ENCODE measurements at regions not wholly inside any gene's neighbourhood (a gene's known extent, or its start where the extent isn't known, plus 50 kb on each side); places are given as distances from the start of the nearest gene placed in this dataset.
A peak's percentile ranks its signal among the peaks of the same experiment; 100 is the strongest.
"Not testable (repeated sequence)": the region's sequence is repeated elsewhere in the genome, so short reads cannot be mapped to it uniquely, and the experiment has no call there.

DNA sequence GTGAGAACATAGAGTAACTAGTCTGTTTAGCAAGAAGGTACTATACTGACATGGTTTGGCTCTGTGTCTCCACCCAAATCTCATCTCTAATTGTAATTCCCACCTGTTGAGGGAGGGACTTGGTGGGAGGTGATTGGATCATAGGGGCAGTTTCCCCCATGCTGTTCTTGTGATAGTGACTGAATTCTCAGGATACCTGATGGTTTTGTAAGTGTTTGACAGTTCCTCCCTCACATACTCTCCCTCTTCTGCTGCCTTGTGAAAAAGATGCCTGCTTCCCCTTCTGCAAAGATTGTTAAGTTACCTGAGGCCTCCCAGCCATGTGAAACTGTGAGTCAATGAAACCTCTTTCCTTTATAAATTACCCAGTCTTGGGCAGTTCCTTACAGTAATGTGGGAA is 240.4 kb upstream of the ST8SIA4 start:
- DNase-seq = no peak

DNA sequence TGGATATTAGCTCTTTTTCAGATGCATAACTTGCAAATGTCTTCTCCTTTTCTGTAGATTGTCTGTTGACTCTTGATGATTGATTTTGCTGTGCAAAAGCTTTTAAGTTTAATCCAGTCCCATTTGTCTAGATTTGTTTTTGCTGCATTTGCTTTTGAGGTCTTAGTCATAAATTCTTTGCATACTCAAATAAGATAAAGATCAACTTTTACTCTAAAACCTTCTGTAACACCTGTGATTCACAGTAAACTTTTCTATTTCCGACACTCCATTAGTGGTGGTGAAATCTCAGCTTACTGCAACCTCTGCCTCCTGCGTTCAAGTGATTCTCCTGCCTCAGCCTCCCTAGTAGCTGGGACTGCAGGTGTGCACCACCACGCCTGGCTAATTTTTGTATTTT is 239.0 kb upstream of the ST8SIA4 start:
- no peak for DNase-seq

DNA sequence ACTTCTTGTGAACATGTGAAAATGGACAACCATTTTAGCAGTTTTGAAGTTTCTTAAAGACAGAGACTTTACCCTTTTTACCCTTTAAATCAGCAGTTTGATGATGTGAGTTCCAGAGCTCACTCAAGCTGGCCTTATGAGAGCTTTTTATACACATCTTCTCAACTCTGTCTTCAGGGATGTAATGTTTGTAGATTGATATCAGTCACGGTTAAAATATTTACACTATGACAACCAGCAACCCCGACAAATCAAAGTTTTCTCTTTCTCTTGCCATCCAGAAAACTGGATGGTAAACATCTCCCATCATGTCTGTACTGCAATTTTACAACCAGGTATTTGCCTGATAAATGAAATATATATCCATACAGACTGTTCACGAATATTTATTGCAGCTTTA is 233.4 kb upstream of the ST8SIA4 start:
- no peak for DNase-seq

DNA sequence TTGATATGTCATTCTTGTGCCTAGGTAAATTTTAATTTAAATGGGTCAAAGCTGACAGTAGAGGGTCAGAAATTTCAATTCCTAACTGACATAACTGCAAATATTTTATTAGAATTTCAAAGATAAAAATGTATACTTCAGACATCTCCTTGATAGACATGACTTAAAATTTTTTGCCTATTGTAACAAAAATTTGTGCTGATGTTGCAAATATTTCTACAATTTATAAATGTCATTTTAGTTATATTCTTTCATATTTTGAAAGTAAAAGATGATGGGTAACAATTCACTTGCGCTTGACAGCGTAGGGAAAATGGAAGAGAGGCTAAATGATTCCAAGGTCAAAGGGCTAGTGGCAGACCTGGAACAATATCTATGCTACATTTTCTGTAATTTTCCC is 220.3 kb upstream of the ST8SIA4 start:
- DNase-seq = no peak

DNA sequence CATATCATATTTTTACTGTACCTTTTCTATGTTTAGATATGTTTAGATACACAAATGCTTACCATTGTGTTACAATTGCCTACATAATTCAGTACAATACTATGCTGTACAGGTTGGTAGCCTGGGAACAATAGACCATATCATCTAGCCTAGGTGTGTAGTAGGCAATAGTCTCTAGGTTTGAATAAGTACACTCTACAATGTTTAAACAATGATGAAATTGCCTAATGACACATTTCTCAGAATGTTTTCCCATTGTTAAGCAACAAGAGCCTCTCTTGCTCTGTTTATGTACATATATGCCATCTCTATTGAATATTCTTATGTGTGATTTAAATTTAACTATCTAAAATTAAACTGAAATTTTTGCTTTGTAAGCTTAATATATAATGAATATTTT is 209.6 kb upstream of the ST8SIA4 start:
- peak; percentile 11 for DNase-seq

DNA sequence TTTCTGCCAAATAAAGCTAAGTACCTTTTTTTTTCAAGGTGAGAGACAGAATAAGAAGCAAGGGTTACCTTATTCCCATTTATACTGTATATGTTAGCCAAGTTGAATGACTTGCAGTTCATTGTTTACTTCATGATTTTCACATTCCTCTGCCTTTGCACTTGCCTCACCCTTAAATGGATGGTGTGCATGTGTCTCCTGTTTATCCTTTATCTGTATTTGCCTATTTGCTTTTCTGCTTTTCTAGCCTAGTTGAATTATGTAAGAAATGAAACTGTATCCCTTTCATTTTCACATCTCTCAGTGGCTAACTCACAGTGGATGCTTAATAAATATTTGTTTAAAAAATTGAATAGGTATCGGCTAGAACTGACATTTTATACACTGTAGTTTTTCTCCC is 200.8 kb upstream of the ST8SIA4 start:
- no peak for DNase-seq

DNA sequence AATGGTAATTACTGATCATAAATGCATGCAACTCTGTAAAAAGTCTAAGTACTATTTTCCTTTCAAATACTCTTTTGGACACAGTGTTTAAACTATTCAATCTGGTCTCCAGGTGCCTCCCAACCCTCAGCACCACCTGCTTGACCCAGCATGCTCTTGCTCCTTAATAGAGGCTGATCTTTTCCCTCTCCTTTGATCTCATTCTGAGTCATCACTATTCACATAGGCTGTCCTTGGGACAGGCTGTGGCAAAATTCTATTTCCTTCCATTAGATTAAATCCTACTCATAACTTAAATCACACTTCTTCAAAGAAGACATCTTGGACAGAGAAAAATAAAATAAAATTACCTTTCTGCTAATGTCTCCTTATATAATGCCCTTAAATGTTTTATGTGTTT is 199.4 kb upstream of the ST8SIA4 start:
- DNase-seq = no peak

DNA sequence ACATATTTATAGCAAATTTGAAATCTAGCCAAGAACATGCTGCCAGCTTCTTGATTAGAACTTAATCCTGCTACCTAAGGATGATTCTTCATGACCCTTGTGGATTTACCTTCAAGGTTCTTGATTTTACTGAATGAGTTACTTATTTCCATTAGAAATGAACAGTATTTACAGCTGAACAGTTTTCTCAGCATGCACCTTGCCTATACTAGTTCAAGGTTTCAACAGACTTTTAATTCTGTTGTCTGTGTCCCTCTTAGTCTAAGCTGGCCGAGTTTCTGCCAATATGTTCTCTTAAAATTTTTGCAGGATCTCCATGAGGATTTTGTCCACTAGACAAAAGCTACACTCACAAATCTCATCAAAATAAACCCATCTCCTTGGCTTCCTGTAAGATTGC is 188.8 kb upstream of the ST8SIA4 start:
- DNase-seq = no peak

DNA sequence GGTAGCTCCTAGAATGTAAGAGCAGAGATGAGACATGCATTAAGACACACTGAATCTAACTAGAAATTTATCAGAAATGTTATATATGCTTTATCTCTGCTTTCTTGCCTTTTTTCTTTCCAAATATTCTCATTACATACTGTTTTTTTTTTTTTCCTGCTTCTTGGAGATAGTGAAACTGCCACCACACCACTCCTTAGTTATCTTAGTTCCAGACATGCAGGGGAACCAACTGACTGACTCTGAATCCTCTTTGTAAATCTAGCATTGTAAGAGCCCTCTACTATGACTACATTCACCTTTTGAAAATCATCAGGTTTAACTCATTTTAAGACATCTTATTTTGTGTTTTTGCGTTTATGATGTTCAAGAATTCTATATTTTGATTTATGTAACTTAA is 181.3 kb upstream of the ST8SIA4 start:
- no peak for DNase-seq

DNA sequence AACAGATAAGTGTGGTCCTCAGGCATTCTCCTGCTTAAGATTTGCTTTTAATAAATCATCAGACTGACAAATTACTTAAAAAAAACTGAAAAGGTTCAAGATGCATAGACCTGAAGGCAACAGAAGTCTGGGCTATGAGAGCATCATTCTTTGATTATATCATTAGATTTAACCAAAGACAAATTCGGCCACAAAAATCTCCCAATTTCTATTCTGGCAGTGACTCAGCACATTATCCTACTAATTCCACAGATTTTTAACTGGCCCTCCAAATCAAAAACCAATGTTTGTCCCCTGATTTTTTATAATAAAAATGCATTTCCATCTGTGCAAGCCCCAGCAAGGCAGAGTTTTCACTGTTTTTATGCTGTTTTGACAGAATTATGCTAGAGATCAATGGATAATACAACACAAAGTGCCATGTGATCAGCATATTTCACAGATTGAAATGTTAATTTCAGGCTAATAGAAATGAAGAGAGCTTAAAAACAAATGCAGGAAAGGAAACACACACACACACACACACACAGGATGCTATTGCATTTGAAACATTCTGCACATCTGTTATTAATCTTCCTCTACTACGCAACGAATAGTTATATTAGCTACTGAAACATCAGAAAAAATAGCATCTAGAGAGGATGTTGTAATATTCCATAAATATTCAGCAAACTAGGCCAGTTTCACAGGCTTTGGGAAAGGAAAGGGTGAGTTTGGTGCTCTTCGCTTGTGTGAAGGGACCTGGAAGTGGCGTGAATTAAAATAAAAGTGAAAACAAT is 177.6 kb upstream of the ST8SIA4 start:
- no peak for DNase-seq

DNA sequence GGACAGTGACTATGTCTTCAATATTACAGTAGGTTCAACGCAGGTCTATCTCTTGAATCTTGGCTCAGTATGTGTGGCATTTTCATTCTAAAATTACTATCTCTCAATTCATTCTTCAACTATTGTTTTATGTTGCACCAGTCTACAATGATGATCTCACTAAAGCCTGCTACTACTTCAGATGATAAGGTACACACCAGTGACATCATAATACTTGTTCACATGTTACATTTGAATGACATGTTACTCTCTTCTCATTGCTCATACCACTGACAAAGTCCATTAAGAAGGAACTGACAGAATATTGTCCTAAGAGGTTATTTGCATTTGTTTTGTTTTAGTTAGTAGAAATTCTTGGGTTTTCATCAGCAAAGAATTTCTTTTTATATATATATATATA is 165.2 kb upstream of the ST8SIA4 start:
- no peak for DNase-seq

DNA sequence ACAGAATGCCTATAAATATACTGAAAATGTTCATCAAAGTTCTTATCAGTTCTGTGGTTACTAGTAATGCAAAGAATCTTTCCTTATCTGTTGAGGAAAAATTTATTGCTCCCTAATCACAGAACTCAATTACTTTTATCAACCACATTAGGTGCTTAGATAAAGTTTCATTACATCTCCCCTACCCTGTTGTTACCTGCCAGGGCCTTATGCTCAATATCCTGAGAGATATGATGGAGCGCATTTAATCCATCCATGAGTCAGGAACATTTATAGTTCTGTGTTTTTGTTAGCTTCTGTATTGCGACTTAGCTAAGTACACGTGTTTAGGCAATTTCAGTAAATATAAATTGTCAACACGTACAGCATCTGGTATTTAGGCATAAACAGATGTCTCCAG is 164.3 kb upstream of the ST8SIA4 start:
- no peak for DNase-seq

DNA sequence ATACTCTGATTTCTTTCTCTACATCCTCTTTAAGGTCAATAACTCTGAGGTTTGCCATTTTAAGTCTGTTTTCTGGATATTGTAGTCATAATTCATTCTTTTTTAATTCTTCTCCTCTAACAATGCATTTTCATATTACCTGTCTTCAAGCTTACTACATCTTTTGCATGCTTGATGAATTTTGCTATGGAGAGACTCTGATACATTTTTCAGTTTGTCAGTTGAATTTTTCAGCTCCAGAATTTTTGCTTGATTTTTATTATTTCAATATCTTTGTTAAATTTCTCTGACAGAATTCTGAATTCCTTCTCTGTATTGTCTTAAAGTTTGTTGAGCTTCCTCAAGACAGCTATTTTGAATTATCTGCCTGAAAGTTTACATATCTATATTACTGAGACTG is 159.8 kb upstream of the ST8SIA4 start:
- DNase-seq = no peak

DNA sequence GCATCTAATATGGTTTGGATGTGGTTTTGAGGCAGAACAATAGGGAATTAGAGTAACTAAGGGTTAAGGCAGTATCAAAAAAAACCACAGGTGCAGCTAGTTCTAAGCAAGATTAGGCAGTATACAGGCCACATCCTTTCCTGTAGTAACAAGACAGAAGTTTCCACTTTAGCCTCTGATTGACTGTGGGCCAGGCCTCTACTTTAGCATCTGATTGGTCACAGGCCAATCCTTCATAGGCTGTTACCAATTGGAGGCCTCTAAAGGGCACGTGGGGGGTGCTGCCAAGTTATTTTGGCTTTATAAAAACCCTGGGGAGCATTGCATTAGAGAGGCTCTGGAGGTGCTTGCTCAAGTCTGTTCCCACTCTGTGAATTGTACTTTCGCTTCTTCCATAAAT is 144.1 kb upstream of the ST8SIA4 start:
- DNase-seq = no peak

DNA sequence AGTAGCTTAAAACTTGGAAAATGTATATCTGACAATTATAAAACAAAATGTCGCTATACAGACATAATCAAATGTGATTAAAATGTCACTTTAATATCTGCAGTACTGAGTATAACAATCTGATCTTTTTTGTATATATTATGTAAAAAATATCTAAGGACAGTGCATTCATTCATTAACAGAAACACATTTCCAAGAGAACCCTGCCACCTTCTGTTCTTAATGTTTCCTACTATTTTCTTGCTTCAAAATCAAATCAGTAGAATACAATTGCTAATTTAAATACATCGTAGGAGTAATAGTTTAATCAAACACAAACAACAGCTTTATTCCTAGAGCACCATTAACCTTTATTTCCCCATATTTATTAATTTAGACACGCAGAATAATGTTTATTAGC is 142.6 kb upstream of the ST8SIA4 start:
- DNase-seq = no peak

DNA sequence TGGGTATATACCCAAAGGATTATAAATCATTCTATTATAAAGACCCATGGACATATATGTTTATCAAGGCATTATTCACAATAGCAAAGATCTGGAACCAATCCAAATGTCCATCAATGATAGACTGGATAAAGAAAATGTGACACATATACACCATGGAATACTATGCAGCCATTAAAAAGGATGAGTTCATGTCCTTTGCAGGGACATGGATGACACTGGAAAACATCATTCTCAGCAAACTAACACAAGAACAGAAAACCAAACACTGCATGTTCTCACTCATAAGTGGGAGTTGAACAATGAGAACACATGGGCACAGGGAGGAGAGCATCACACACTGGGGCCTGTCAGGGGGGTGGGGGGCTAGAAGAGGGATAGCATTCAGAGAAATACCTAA is 136.9 kb upstream of the ST8SIA4 start:
- not testable (repeated sequence) for DNase-seq

DNA sequence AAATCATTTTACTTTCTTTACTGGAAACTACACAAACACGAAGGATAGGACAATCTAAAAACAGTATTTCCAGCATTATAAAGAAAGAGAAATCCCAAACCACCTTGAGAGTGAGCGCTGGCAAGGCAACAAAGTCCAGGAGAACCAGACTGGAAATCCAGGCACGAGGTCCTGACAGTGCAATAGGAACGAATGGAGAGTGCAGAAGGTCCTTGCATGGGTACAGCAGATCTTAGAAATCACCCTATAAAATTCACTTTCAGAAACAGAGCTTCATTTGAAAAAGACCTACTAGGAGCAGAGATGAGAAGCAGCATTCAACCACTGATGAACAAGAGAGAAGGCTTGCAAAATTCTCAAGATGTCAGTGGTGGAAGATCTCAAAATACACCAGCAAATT is 133.7 kb upstream of the ST8SIA4 start:
- DNase-seq = no peak

DNA sequence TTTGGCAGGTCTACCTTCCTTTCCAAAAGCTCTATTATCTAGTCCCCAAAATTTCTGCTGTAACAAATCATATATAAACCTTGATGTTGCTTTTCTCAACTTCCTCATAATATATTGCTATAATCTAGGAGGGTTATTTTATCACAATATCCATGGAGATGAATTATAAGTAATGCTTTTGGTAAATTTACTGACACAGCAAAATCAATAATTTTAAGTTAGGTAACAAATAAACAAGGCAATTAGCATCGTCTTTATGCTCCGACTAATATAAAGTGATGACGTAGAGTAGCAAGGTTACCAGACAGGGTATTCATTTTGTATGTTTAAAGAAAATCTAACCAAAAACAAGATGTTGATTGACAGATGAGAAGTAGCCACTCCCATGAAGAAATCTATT is 132.3 kb upstream of the ST8SIA4 start:
- no peak for DNase-seq

DNA sequence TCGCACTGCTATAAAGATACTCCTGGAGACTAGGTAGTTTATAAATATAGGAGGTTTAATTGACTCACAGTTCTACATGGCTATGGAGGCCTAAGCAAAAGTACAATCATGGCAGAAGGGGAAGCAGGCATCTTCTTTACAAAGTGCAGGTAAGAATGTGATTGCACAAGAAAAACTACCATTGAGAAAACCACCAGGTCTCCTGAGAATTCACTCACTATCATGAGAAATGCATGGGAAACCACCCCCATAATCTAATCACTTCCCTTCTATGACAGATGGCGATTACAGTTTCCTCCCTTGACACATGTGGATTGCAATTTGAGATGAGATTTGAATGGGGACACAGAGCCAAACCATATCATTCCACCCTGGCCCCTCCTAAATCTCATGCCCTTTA is 121.2 kb upstream of the ST8SIA4 start:
- DNase-seq = no peak

DNA sequence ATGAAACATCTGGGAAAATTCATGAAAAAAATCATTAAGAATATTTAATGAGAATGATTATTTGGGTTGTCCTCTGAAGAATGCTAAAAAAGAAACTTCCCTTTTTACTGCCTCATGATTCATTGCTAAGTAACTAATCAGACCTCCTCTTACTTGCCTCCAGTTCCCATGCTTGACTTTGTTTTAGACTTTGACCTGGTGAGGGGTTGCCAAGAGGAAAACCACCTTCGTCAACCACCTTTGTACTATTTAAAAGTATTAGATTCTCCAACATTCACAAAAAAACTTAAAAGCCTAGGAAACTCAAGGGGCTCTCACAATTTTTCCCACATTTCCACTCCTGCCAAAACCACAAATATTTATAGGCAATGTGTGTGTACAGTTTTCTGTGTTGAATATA is 115.2 kb upstream of the ST8SIA4 start:
- no peak for DNase-seq

DNA sequence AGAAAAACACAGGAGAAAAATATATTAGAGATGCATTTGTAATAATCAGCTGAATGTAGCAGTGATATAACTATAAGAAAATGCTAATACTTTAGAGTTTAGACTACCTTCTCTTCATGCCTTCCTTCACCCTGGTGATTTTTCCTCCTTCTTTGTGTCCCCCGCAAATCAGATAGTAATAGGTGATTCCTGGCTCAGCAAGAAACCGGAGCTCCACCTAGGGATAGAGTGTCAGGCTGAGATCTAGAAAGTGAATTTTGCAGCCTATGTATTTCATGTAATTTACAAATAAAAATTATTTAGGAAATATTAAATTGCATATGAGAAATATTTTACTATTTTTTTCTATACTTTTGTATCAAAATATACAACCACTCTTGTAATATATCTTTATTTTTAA is 109.8 kb upstream of the ST8SIA4 start:
- DNase-seq = no peak

DNA sequence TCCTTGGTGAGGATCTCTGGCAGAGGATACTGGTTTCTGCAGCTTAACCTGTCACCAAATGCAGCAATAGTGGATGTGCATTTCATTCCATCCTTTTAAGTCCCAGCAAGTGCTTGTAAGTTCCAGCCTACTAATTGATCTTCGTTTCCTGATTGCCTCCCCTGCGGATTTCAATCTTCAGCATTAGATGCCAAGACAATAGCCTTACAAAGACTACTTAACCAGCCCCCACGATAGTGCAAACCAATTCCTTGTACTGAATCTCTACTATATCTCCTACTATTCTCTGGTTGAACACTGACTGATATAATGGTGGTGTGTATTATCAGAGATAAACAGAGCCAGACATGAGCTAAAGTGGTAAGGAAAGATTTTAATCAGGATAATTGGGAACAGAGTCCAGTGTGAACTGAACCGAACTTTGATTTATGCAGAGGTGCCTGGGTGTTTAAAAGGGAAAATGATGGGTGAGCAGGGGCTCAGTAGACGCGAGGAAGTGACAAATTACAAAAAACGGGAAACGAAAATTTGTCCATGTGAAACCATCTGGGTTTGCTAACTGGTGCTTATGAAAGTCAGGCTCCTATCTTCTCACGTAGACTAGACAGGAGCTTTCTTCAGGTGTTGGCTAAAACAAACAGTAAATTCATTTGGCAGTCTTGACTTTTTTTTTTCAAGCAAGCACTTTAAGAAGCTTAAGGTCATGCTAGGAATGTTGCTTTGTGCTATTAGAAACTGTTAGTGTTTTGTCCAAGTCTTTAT is 106.9 kb upstream of the ST8SIA4 start:
- no peak for DNase-seq

DNA sequence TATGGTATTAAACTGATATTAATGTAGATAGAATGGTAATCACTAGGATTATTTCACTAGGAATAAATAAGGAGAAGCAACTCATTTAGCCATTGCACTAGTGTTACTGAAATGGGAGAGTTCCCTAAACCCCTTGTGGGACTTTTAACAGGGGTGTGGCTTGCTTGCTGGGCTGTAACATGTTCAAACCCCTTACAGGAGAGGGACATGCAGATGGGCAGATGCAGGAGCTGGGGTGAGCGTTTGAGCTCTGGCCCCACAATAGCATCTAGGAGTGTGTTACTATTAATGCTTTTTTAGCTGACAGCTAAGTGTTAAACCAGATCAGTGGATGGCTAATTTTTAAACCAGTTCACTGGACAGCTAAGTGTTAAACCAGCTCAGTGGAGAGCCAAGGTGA is 89.3 kb upstream of the ST8SIA4 start:
- DNase-seq = no peak

DNA sequence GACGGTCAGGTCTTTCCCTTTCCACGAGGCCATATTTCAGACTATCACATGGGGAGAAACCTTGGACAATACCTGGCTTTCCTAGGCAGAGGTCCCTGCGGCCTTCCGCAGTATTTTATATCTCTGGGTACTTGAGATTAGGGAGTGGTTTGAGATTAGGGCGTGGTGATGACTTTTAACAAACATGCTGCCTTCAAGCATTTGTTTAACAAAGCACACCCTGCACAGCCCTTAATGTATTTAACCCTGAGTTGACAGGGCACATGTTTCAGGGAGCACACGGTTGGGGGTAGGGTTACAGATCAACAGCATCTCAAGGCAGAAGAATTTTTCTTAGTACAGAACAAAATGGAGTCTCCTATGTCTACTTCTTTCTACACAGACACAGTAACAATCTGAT is 80.5 kb upstream of the ST8SIA4 start:
- not testable (repeated sequence) for DNase-seq

DNA sequence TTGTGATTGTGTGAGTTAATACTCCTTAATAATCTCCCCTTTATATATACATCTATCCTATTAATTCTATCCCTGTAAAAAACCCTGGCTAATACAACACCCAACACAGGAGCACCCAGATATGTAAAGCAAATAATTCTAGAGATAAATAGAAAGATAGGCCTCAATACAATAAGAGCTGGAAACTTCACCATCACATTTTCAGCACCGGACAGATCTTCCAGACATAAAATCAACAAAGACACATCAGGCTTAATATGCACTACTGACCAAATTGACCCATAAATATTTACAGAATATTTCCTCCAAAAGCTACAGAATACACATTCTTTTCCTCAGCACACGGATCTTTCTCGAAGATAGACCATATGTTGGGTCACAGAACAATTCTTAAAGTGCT is 71.0 kb upstream of the ST8SIA4 start:
- DNase-seq = no peak

Data from NCI-H774 (cell line).